K562 (cell line): ENCODE measurements at regions not wholly inside any gene's neighbourhood (a gene's known extent, or its start where the extent isn't known, plus 50 kb on each side); places are given as distances from the start of the nearest gene placed in this dataset.

Source experiments
- ATAC-seq: fragments of 200-7000 bp; cut with Tn5 transposase; 3 replicates; pipeline ENCODE4 v1.9.1; 2020; ENCODE audit warnings: moderate library complexity
- BruUV-seq: library from RNA; stranded (reverse); fragments of 400-500 nt; replicated peaks from 2 replicates; lab custom pipeline; 2021; lab: Mats Ljungman, UMichigan
- CTCF ChIA-PET: fragments of 300-600 bp; formaldehyde crosslinking; extraction: SDS; loops from one replicate; lab custom pipeline; 2021; ENCODE audit warnings: low intra/inter-chr PET ratio; lab: Yijun Ruan, JAX
- POLR2A ChIA-PET: fragments of 300-600, 350-650 bp; sonication (Branson Sonifier 250); formaldehyde crosslinking; extraction: SDS; loops from one replicate; lab custom pipeline; 2021; ENCODE audit warnings: antibody characterized with exemption, inconsistent platforms; lab: Yijun Ruan, JAX
- DNase-seq, 4 experiments: peaks; one replicate each; pipeline versions ENCODE4 v3.0.0 to v3.0.0-alpha.2; 2011 to 2018; ENCODE audit warnings: low spot score in 3 of 4, mixed read lengths in 3 of 4; ENCODE audit errors: extremely low read depth in 1 of 4
- FAIRE-seq: peaks from 2 replicates; lab custom pipeline; 2011; peaks lifted over from hg19 to GRCh38; lab: Jason Lieb, UNC
- H2AFZ ChIP-seq: 2 replicates; pipeline ENCODE4 v1.6.0; 2011; ENCODE audit warnings: low read depth, low read length, control low read depth, inconsistent platforms
- H3K27ac ChIP-seq: fragments of 200-600 bp; 3 replicates; pipeline ENCODE4 v1.8.0; 2011; ENCODE audit warnings: low read depth, mild to moderate bottlenecking, control low read depth, inconsistent platforms, low read length, moderate library complexity, mixed read lengths; ENCODE audit errors: extremely low read depth
- H3K27me3 ChIP-seq, 2 experiments: fragments of 300-600 bp in 1 of 2; 2 replicates in 1 of 2; 3 replicates in 1 of 2; pipeline versions ENCODE4 v1.6.0 to v1.8.0; 2011; ENCODE audit warnings: inconsistent platforms in 2 of 2, low read length in 2 of 2, mild to moderate bottlenecking in 1 of 2, mixed read lengths in 1 of 2, moderate library complexity in 1 of 2; ENCODE audit not compliant: control insufficient read depth in 2 of 2, insufficient read depth in 2 of 2
- H3K36me3 ChIP-seq: fragments of 300-600 bp; 3 replicates; pipeline ENCODE4 v1.8.0; 2011; ENCODE audit warnings: mild to moderate bottlenecking, low read length, inconsistent platforms; ENCODE audit not compliant: control insufficient read depth, insufficient read depth
- H3K4me1 ChIP-seq, 2 experiments: fragments of 200-600 bp in 1 of 2; replicated peaks in 1 of 2; 2 replicates in 1 of 2; 3 replicates in 1 of 2; pipeline versions ENCODE4 v1.5.1 to v1.8.0; 2011; ENCODE audit warnings: inconsistent platforms in 2 of 2, low read length in 2 of 2, mild to moderate bottlenecking in 1 of 2, mixed read lengths in 1 of 2, moderate library complexity in 1 of 2; ENCODE audit not compliant: control insufficient read depth in 2 of 2, insufficient read depth in 2 of 2
- H3K4me2 ChIP-seq: 2 replicates; pipeline ENCODE4 v1.6.1; 2011; ENCODE audit warnings: low read length, control low read depth, inconsistent platforms, mixed read lengths; ENCODE audit not compliant: insufficient read depth
- H3K4me3 ChIP-seq: fragments of 200-600 bp; sonication (generic), shearing (Covaris generic); 2 replicates; pipeline ENCODE4 v1.5.1; 2016; ENCODE audit warnings: control low read depth, inconsistent platforms
- H3K79me2 ChIP-seq: fragments of 200-600 bp; 3 replicates; pipeline ENCODE4 v1.8.0; 2011; ENCODE audit warnings: low read length, inconsistent platforms; ENCODE audit not compliant: control insufficient read depth, insufficient read depth
- H3K9ac ChIP-seq, 2 experiments: 2 replicates each; pipeline versions ENCODE4 v1.6.0 to v1.6.1; 2011; ENCODE audit warnings: low read depth in 2 of 2, low read length in 2 of 2, control low read depth in 1 of 2, inconsistent platforms in 1 of 2, mild to moderate bottlenecking in 1 of 2, mixed read lengths in 1 of 2; ENCODE audit not compliant: insufficient read depth in 1 of 2
- H3K9me1 ChIP-seq: one replicate; pipeline ENCODE4 v1.6.0; 2011; ENCODE audit warnings: inconsistent platforms, mild to moderate bottlenecking, low read length, moderate library complexity; ENCODE audit not compliant: control insufficient read depth, insufficient read depth
- H3K9me3 ChIP-seq: replicated peaks from 2 replicates; pipeline ENCODE4 v1.5.1; 2011; ENCODE audit warnings: low read depth, low read length, inconsistent platforms; ENCODE audit not compliant: control insufficient read depth, insufficient read depth
- H4K20me1 ChIP-seq: replicated peaks from 2 replicates; pipeline ENCODE4 v1.6.1; 2011; ENCODE audit warnings: low read length, inconsistent platforms, mixed read lengths; ENCODE audit not compliant: control insufficient read depth, insufficient read depth
- MAFF ChIP-seq: IDR thresholded peaks from 2 replicates; pipeline ENCODE4 v1.6.1; 2012; ENCODE audit warnings: low read length, improper control_type of control experiment
- WGBS: fragments of 100-300 bp; shearing (Covaris generic); methylation state at CpG from one replicate; pipeline ENCODE4 v1.1.6; 2016; ENCODE audit warnings: low coverage, mixed read lengths; ENCODE audit not compliant: insufficient coverage; ENCODE audit errors: missing lambda C conversion rate; 5-methylcytosine and 5-hydroxymethylcytosine counted together
- in situ Hi-C: fragments of 300-500 bp; cut with MboI; formaldehyde crosslinking; loops from 4 replicates; pipeline ENCODE4 v1.15.0; 2018; ENCODE audit warnings: inconsistent platforms, mixed read lengths
- intact Hi-C: fragments of 100-400 bp; cut with micrococcal nuclease; formaldehyde crosslinking; loops from 2 replicates; pipeline ENCODE4 v1.14.2; 2022
- TF ChIP-seq, protein P1 (sequence below), 2 experiments: fragments of 450-650 bp; formaldehyde crosslinking in 1 of 2; IDR thresholded peaks; 2 replicates each; pipeline versions ENCODE4 v1.4.0 to v1.6.1; 2014 to 2020; ENCODE audit warnings: mild to moderate bottlenecking in 2 of 2, borderline replicate concordance in 1 of 2, low read depth in 1 of 2

DNA sequence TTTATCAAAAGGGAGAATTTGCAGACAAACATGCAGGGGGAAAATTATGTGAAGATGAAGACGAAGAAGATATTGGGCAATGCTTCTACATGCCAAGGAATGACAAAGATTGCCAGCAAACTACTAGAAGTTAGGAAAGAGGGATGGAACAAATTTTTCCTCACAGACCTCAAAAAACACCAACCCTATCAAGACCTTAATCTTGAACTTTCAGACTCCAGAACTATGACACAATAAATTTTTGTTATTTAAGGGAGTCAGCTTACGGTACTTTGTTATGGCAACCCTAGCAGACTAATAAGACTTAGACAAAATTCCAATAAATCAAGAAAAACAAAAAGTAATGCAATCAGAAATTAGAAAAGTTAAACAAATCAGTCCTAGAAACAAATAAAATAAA, 280.0 kb upstream of the GNAI1 start:
- no peak for FAIRE-seq

More for the DNA sequence above, 280.0 kb upstream of the GNAI1 start:
- no peak overlapping the region for H2AFZ ChIP-seq
- no TSS peak for BruUV-seq
- no peak for TF ChIP-seq MAFF
- TF ChIP-seq, protein P1, sequence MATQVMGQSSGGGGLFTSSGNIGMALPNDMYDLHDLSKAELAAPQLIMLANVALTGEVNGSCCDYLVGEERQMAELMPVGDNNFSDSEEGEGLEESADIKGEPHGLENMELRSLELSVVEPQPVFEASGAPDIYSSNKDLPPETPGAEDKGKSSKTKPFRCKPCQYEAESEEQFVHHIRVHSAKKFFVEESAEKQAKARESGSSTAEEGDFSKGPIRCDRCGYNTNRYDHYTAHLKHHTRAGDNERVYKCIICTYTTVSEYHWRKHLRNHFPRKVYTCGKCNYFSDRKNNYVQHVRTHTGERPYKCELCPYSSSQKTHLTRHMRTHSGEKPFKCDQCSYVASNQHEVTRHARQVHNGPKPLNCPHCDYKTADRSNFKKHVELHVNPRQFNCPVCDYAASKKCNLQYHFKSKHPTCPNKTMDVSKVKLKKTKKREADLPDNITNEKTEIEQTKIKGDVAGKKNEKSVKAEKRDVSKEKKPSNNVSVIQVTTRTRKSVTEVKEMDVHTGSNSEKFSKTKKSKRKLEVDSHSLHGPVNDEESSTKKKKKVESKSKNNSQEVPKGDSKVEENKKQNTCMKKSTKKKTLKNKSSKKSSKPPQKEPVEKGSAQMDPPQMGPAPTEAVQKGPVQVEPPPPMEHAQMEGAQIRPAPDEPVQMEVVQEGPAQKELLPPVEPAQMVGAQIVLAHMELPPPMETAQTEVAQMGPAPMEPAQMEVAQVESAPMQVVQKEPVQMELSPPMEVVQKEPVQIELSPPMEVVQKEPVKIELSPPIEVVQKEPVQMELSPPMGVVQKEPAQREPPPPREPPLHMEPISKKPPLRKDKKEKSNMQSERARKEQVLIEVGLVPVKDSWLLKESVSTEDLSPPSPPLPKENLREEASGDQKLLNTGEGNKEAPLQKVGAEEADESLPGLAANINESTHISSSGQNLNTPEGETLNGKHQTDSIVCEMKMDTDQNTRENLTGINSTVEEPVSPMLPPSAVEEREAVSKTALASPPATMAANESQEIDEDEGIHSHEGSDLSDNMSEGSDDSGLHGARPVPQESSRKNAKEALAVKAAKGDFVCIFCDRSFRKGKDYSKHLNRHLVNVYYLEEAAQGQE (IDR thresholded peaks at IDR 0.05; ENCODE audit: borderline replicate concordance), result no peak
- TF ChIP-seq, protein P1 (CRISPR knock-in tag; IDR thresholded peaks at IDR 0.05; ENCODE audit: low read depth), result no peak
- TF ChIP-seq, all 486 proteins: peak for 0
- H3K9me1 ChIP-seq, result no peaks in the 10 kb centered on the region
- no peaks in the 10 kb centered on the region for H3K36me3 ChIP-seq
- no peak overlapping the region for H3K9ac ChIP-seq
- whole genome bisulfite sequencing, result 0% methylated on average over 2 of the region's 2 CpGs
- no peak overlapping the region for H3K4me2 ChIP-seq
- no peaks in the 10 kb centered on the region for H3K79me2 ChIP-seq
- intact Hi-C loops, result no loop called here
- POLR2A ChIA-PET, result no interaction called here
- H3K4me3 ChIP-seq, result no peak overlapping the region
- H3K9me3 ChIP-seq, result no peaks in the 10 kb centered on the region
- ATAC-seq, result no peak
- H4K20me1 ChIP-seq, result no peaks in the 10 kb centered on the region
- CTCF ChIA-PET, result no interaction called here
- H3K27ac ChIP-seq, result no peak overlapping the region
- no peaks in the 10 kb centered on the region for H3K27me3 ChIP-seq
- in situ Hi-C loops, result no loop called here
- DNase-seq, result no peak
- no peaks in the 10 kb centered on the region for H3K4me1 ChIP-seq
